HEK293T (cell line): ENCODE measurements at regions not wholly inside any gene's neighbourhood (a gene's known extent, or its start where the extent isn't known, plus 50 kb on each side); places are given as distances from the start of the nearest gene placed in this dataset.

Source experiments
- CTCF ChIA-PET: fragments of 350-600 bp; formaldehyde crosslinking; extraction: SDS; loops from one replicate; lab custom pipeline; 2021; ENCODE audit warnings: antibody characterized with exemption, inconsistent platforms; lab: Yijun Ruan, JAX
- POLR2A ChIA-PET: fragments of 350-600 bp; formaldehyde crosslinking; extraction: SDS; loops from one replicate; lab custom pipeline; 2020; ENCODE audit warnings: antibody characterized with exemption, inconsistent platforms; lab: Yijun Ruan, JAX
- DNase-seq: peaks from one replicate; pipeline ENCODE4 v3.0.0; 2012; ENCODE audit warnings: mixed read lengths; ENCODE audit errors: extremely low spot score
- ARNT ChIP-seq: fragments of 450-650 bp; IDR thresholded peaks from 2 replicates; pipeline ENCODE4 v1.6.1; 2017; ENCODE audit warnings: mild to moderate bottlenecking
- BHLHE40 ChIP-seq: fragments of 450-650 bp; IDR thresholded peaks from 2 replicates; pipeline ENCODE4 v1.6.1; 2016; ENCODE audit warnings: mild to moderate bottlenecking, moderate library complexity, borderline replicate concordance
- CTBP1 ChIP-seq: fragments of 450-650 bp; IDR thresholded peaks from 2 replicates; pipeline ENCODE4 v1.6.1; 2016; ENCODE audit warnings: borderline replicate concordance
- ELF4 ChIP-seq: fragments of 450-650 bp; IDR thresholded peaks from 2 replicates; pipeline ENCODE4 v1.6.1; 2017; ENCODE audit warnings: antibody characterized with exemption
- FOXA1 ChIP-seq: fragments of 450-650 bp; IDR thresholded peaks from 2 replicates; pipeline ENCODE4 v1.6.1; 2016; ENCODE audit warnings: mild to moderate bottlenecking
- FOXK2 ChIP-seq: fragments of 450-650 bp; IDR thresholded peaks from 2 replicates; pipeline ENCODE4 v1.6.1; 2016; ENCODE audit warnings: mild to moderate bottlenecking
- FOXM1 ChIP-seq: fragments of 450-650 bp; IDR thresholded peaks from 2 replicates; pipeline ENCODE4 v1.6.1; 2017; ENCODE audit warnings: mild to moderate bottlenecking, borderline replicate concordance
- HDGF ChIP-seq: fragments of 450-650 bp; IDR thresholded peaks from 2 replicates; pipeline ENCODE4 v1.6.1; 2017; ENCODE audit warnings: antibody characterized with exemption, borderline replicate concordance
- L3MBTL2 ChIP-seq: fragments of 450-650 bp; conservative IDR thresholded peaks from 2 replicates; pipeline ENCODE4 v1.6.1; 2016; ENCODE audit warnings: mild to moderate bottlenecking
- LEF1 ChIP-seq: fragments of 450-650 bp; IDR thresholded peaks from 2 replicates; pipeline ENCODE4 v1.6.1; 2017; ENCODE audit warnings: mild to moderate bottlenecking, borderline replicate concordance
- NFRKB ChIP-seq: fragments of 450-650 bp; IDR thresholded peaks from 2 replicates; pipeline ENCODE4 v1.6.1; 2016; ENCODE audit warnings: mild to moderate bottlenecking, moderate library complexity
- PKNOX1 ChIP-seq: fragments of 450-650 bp; IDR thresholded peaks from 2 replicates; pipeline ENCODE4 v1.6.1; 2016
- SP1 ChIP-seq: fragments of 450-650 bp; IDR thresholded peaks from 2 replicates; pipeline ENCODE4 v1.6.1; 2017
- SUZ12 ChIP-seq: fragments of 450-650 bp; IDR thresholded peaks from 2 replicates; pipeline ENCODE4 v1.6.1; 2016; ENCODE audit warnings: mild to moderate bottlenecking
- TARDBP ChIP-seq: fragments of 450-650 bp; IDR thresholded peaks from 2 replicates; pipeline ENCODE4 v1.6.1; 2016
- ZNF384 ChIP-seq: fragments of 450-650 bp; IDR thresholded peaks from 2 replicates; pipeline ENCODE4 v1.6.1; 2016

GRCh38 chr2:33984131-33984530, 385.0 kb upstream of the FAM98A start:
- ChIA-PET POLR2A (no interaction called here), CTCF (no interaction called here)

GRCh38 chr2:33978471-33978870, 379.4 kb upstream of the FAM98A start:
- ChIA-PET POLR2A (no interaction called here), CTCF (no interaction called here)
- TF ChIP-seq NFRKB (no peak), PKNOX1 (no peak), CTBP1 (no peak), L3MBTL2 (no peak), HDGF (no peak), TARDBP (no peak), ELF4 (no peak), SUZ12 (no peak), ARNT (no peak), FOXM1 (no peak), SP1 (no peak), FOXA1 (no peak), LEF1 (no peak), FOXK2 (no peak), ZNF384 (no peak), BHLHE40 (no peak)
- DNase-seq: no peak

More at GRCh38 chr2:33984131-33984530, 385.0 kb upstream of the FAM98A start:
- TF ChIP-seq HDGF (no peak), FOXM1 (no peak), PKNOX1 (no peak), FOXA1 (no peak), FOXK2 (no peak), TARDBP (no peak), L3MBTL2 (no peak), LEF1 (no peak), BHLHE40 (no peak)
- DNase-seq: no peak

- CTCF ChIA-PET: no interaction called here
These were observed 376.4 kb upstream of the FAM98A start for GRCh38 chr2:33975498-33975897.

GRCh38 chr2:33967103-33967502, 368.0 kb upstream of the FAM98A start:
- TF ChIP-seq FOXK2 (no peak), BHLHE40 (no peak), FOXA1 (no peak), LEF1 (no peak), ELF4 (no peak), SP1 (no peak), SUZ12 (no peak)
- no peak for DNase-seq
- CTCF ChIA-PET: interaction anchor here (0.7 kb wide), 1 partner anchor 23 kb away, joined by 3 read pairs; no protein-coding TSS in a partner anchor
- POLR2A ChIA-PET: no interaction called here

More at GRCh38 chr2:33975498-33975897, 376.4 kb upstream of the FAM98A start:
- POLR2A ChIA-PET: no interaction called here
- TF ChIP-seq HDGF (no peak), SP1 (no peak), ZNF384 (no peak), FOXA1 (no peak)
- DNase-seq: no peak

- POLR2A ChIA-PET: no interaction called here
- CTCF ChIA-PET: no interaction called here
- no peak for TF ChIP-seq SP1
- TF ChIP-seq FOXA1: no peak
- TF ChIP-seq BHLHE40: no peak
These were observed 359.5 kb upstream of the FAM98A start for GRCh38 chr2:33958591-33958990.

GRCh38 chr2:33949371-33949770, 350.3 kb upstream of the FAM98A start:
- ChIA-PET POLR2A (no interaction called here), CTCF (no interaction called here)
- no peak for DNase-seq
- TF ChIP-seq CTBP1: no peak
- no peak for TF ChIP-seq SUZ12
- no peak for TF ChIP-seq BHLHE40
- TF ChIP-seq FOXM1: no peak
- TF ChIP-seq NFRKB: no peak
- TF ChIP-seq ZNF384: no peak
- no peak for TF ChIP-seq FOXA1
- no peak for TF ChIP-seq HDGF
- TF ChIP-seq TARDBP: no peak
- no peak for TF ChIP-seq ELF4
- TF ChIP-seq L3MBTL2: no peak

More at GRCh38 chr2:33958591-33958990, 359.5 kb upstream of the FAM98A start:
- DNase-seq: no peak

- no peak for TF ChIP-seq ARNT
- TF ChIP-seq CTBP1: no peak
- no peak for TF ChIP-seq HDGF
- no peak for TF ChIP-seq PKNOX1
- no peak for TF ChIP-seq NFRKB
- no peak for TF ChIP-seq LEF1
- no peak for TF ChIP-seq SP1
- TF ChIP-seq BHLHE40: no peak
- no peak for TF ChIP-seq ELF4
- no peak for TF ChIP-seq TARDBP
- TF ChIP-seq FOXK2: no peak
- no peak for TF ChIP-seq SUZ12
- no peak for TF ChIP-seq FOXA1
- no peak for TF ChIP-seq L3MBTL2
- TF ChIP-seq FOXM1: no peak
- no peak for TF ChIP-seq ZNF384
- ChIA-PET POLR2A (no interaction called here), CTCF (no interaction called here)
- no peak for DNase-seq
These were observed 347.1 kb upstream of the FAM98A start for GRCh38 chr2:33946193-33946592.
